NB4 (cell line): ENCODE measurements at regions not wholly inside any gene's neighbourhood (a gene's known extent, or its start where the extent isn't known, plus 50 kb on each side); places are given as distances from the start of the nearest gene placed in this dataset.

ENCODE experiments used
- MYC ChIP-seq: IDR thresholded peaks from 2 replicates; pipeline ENCODE4 v1.6.1; 2011; ENCODE audit warnings: low read depth, low read length
- POLR2A ChIP-seq: IDR thresholded peaks from 2 replicates; pipeline ENCODE4 v1.6.1; 2011; ENCODE audit warnings: mild to moderate bottlenecking; ENCODE audit not compliant: insufficient read length; ENCODE audit errors: extremely low read depth
- TF ChIP-seq, protein P1 (sequence below): IDR thresholded peaks from one replicate; pipeline ENCODE4 v1.5.1; 2012; ENCODE audit warnings: low read depth, low read length
- TF ChIP-seq, protein P2 (sequence below): IDR thresholded peaks from 2 replicates; pipeline ENCODE4 v1.6.1; 2011; ENCODE audit warnings: low read depth, low read length

DNA sequence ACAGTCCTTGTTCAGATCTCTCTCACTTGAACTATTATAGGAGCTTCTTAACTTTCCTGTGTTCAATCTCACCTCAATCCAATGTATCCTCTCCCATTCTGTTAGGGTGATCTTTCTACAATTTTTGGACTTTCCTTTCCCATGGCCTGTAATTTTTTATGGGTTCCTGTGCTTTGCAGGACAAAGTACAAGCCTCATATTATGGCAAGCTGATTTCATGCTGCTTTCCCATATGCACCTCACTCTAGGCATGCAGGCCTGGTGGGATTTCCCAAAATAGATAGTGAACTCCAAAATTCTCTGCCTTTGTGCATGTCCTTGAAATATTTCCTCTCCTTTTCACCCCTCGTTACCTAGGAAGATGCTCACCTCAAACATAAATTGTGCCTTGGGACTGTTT is 499.4 kb downstream of the NAV3 start:
- TF ChIP-seq, protein P1, sequence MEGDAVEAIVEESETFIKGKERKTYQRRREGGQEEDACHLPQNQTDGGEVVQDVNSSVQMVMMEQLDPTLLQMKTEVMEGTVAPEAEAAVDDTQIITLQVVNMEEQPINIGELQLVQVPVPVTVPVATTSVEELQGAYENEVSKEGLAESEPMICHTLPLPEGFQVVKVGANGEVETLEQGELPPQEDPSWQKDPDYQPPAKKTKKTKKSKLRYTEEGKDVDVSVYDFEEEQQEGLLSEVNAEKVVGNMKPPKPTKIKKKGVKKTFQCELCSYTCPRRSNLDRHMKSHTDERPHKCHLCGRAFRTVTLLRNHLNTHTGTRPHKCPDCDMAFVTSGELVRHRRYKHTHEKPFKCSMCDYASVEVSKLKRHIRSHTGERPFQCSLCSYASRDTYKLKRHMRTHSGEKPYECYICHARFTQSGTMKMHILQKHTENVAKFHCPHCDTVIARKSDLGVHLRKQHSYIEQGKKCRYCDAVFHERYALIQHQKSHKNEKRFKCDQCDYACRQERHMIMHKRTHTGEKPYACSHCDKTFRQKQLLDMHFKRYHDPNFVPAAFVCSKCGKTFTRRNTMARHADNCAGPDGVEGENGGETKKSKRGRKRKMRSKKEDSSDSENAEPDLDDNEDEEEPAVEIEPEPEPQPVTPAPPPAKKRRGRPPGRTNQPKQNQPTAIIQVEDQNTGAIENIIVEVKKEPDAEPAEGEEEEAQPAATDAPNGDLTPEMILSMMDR: no peak
- TF ChIP-seq POLR2A (no peak), MYC (no peak)
- TF ChIP-seq, protein P2, sequence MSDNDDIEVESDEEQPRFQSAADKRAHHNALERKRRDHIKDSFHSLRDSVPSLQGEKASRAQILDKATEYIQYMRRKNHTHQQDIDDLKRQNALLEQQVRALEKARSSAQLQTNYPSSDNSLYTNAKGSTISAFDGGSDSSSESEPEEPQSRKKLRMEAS: no peak
